ENCODE measurements at regions not wholly inside any gene's neighbourhood (a gene's known extent, or its start where the extent isn't known, plus 50 kb on each side); places are given as distances from the start of the nearest gene placed in this dataset.
"Not testable (repeated sequence)": the region's sequence is repeated elsewhere in the genome, so short reads cannot be mapped to it uniquely, and the experiment has no call there.

GRCh38 chr6:146980900-146981329 is 223.3 kb upstream of the STXBP5 start:
- DNase-seq (ENCODE audit: insufficient read length, low spot score) (no peak), FAIRE-seq (no peak)

DNA sequence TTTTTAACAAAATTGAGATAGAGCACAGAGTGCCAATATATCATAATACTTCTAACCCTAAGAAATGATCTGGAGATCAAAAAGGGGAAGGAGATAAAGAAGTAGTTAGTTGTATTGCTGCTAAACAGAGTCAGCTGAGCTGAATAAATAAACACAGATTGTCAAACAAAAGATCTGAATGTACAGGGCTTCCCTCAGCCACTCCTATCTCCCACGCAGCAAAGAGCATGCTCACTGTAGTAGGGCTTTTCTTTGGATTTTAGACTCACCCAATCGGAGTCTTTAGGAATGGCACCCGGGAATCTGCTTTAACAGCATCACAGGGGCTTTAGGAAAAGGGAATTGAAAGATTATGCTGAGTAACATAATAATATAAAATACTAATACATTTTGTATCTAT is 222.2 kb upstream of the STXBP5 start:
- no peak for DNase-seq (ENCODE audit: insufficient read length, low spot score)
- no peak for FAIRE-seq

DNA sequence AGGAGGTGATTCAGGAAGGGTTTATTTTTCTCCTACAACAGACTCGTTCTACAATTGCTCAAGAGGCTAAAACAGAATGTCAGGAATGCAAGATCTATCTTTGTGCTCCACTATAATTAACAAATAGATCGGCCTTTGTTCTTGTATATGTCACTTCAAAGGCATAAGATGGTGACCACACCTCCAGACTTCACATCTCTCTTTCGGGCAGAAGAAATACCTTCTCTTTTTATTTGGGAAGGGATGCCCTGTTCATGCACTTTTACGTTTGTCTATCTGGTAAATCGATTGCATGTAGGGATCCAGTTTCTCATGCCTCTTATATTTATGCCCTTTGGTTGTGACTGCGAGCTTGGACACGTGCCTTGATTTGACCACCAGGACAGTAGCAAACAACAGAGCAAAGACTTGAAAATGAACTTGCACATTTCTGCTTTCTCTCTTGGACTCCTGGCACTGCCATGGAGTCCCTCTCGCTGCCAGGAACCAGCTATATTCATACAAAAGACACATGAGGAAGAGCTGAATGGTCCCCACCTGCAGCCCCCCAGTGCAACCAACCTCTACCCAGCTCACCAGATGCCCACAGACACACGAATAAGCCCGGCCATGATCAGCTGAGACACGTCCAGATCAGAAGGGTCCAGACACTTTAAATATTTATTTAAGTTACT is 219.8 kb upstream of the STXBP5 start:
- FAIRE-seq = no peak
- no peak for DNase-seq (ENCODE audit: insufficient read length, low spot score)

GRCh38 chr6:146985111-146985510 is 219.1 kb upstream of the STXBP5 start:
- DNase-seq (ENCODE audit: insufficient read length, low spot score) (no peak), FAIRE-seq (no peak)

- DNase-seq (ENCODE audit: insufficient read length, low spot score) = no peak
- no peak for FAIRE-seq
Measured at GRCh38 chr6:146985966-146986365, 218.3 kb upstream of the STXBP5 start.

DNA sequence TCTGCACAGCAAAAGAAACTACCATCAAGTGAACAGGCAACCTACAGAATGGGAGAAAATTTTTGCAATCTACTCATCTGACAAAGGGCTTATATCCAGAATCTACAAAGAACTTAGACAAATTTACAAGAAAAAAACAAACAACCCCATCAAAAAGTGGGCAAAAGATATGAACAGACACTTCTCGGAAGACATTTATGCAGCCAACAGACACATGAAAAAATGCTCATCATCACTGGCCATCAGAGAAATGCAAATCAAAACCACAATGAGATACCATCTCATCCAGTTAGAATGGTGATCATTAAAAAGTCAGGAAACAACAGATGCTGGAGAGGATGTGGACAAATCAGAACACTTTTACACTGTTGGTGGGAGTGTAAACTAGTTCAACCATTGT is 216.3 kb upstream of the STXBP5 start:
- not testable (repeated sequence) for FAIRE-seq; DNase-seq (ENCODE audit: insufficient read length, low spot score)

GRCh38 chr6:146989860-146990259 is 214.4 kb upstream of the STXBP5 start:
- DNase-seq (ENCODE audit: insufficient read length, low spot score) = no peak

GRCh38 chr6:146990284-146990683 is 213.9 kb upstream of the STXBP5 start:
- FAIRE-seq (no peak), DNase-seq (ENCODE audit: insufficient read length, low spot score) (no peak)

More at GRCh38 chr6:146989860-146990259, 214.4 kb upstream of the STXBP5 start:
- FAIRE-seq = no peak

DNA sequence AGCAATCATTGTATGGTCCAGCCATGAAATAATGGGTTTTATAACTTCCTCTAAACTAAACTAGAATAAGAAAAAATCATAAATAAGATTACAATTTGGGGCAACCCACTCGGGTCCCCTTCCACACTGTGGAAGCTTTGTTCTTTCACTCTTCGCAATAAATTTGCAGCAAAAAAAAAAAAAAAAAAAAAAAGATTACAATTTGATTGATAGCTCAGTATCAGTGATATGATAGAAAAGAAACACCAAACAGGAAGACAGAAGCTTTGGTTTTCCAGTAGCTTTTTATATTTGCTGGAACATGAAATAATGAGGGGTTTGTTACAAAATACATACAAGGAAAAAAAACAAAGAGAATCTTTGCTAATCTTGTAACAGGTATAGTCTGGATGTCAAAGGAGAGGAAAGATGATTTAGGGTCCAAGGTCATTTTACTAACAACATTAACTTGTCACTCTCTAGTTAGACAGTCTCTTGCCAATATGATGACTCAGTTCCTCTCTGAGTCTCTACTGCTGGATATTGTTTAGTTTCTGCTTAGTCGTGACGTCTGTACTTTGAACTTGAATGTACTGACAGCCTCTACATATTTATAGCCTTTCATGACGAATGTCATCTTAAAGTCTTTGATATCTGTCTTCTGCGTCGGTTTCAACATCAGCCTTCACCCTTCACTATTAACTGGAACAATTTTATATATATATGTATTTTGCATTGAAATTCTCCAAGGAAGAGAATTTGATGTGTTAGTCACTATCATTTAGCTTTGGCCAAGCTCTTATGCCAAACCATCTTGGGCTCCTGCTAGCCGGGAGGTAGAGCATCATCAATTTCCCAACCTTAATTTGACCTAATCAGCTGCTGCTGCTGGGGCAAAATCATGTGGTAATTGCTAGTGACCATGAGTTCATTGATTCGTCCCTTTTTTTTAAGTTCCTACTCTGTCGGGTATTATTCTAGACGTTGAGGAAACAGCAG is 213.1 kb upstream of the STXBP5 start:
- no peak for DNase-seq (ENCODE audit: insufficient read length, low spot score)
- FAIRE-seq = no peak

DNA sequence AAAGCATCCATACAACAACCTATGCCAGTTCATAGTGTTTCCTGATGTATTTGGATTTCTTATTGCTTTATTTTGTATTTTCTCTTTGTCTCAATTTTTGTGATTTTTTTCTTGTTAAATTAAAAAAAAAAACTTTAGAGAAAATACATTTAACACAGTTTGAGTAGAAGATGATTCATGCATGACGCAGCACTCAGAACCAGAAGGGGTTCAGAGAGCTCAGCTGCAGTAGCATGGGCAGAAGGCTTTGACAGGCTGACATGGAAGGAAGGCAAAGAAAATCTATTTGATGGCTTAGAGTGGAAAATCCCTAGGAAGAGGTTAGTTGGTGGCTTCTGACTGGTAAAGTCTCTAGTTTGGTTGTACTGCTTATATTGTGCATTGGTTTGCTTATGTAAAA is 207.2 kb upstream of the STXBP5 start:
- FAIRE-seq (no peak), DNase-seq (ENCODE audit: insufficient read length, low spot score) (no peak)

DNA sequence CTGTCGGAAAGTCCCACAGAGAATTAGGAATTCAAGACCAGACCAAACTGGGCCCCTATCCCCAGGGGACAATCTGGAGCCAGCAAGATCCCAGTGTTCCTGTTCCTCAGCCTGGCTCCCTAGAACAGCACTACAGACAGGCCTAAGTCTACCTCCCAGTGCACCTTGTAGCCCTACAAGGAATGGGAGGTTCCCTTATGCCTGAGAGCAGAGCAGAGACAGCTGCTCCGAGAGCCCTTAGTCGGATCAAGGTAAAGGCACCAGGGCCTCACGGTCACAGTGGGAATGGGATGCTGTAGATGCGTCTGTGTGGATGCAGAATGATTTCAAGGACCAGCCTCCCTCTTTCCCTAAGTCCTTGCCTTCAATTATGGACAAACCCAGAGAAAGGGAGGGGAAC is 204.5 kb upstream of the STXBP5 start:
- no peak for DNase-seq (ENCODE audit: insufficient read length, low spot score)
- FAIRE-seq = no peak

DNA sequence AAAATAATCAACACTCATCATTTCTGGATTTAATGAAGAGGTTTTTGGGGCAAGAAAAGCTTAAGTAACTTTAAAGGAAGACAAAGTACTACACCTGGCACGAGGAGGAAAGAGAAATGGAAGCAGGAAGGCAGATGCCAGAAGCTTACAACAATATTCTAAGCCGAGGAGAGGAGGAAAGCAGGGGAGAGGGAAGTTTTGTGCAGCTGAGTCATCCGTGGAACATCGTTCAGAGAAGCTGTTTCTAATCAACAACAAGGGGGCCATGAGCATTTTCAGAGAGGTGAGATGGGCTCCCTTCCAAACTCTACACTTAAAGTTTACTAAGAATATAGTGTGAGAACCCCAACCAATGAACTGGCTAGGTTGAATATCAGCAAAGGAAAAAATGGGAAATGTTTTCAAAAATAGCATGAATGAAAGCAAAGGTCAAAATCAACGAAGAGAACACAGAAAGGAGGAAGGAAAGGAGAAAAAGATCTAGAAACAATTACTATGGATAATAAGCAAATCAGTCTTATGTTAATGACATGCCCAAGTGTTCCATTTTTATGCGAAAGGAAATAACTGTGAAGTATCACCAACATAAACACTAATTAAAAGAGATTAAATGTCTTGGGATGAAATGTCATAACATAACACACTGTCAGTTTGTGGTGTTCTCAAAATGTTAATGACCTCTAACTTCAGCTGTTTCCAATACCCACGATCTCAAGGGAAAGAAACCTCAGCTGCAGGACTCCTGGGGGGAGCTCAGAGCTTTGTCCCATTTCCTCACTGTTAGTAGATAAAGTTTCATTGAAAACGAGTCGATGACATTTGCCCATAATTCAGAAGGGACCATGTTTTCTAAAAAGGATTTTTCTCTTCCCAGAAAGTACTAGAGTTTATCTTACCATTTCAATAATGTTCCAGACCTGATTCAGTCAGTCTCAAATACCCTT is 203.4 kb upstream of the STXBP5 start:
- FAIRE-seq (no peak), DNase-seq (ENCODE audit: insufficient read length, low spot score) (no peak)

DNA sequence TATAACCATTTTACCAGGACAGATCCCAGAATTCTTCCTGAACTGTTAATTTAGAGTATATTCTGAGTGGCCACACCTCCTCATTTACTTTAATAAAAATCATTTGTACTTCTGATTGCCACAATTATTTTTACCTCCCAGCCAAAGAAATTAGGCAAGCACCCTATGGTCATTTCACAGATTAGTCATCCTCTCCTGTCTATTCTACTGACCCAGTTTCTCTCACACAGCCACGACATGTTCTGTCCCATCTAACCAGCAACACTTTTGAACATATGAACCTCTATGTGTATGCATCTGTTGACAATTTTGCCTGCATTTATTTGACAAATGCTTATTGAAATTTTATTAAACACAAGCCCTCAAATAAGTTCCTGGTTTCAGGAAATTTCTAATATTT is 202.6 kb upstream of the STXBP5 start:
- no peak for FAIRE-seq
- no peak for DNase-seq (ENCODE audit: insufficient read length, low spot score)

DNA sequence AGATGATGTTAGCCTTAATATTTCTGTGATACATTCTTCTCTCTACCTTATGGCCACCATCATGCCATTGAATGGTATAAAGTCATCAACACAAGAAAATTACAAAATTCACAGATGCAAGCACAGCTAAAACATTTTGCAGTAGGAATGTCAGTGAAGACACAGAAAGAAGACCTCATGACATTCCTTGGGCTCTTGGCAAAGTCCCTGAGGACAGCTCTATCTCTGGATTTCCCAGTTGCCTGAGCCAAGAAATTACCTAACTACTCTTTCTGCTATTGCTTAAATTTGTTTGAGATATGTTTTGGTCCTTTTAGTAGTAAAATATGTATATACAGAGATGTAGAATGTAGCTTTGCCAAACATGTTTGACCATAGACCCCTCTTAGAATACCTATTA is 201.0 kb upstream of the STXBP5 start:
- FAIRE-seq = no peak
- DNase-seq (ENCODE audit: insufficient read length, low spot score) = no peak

- FAIRE-seq (no peak), DNase-seq (ENCODE audit: insufficient read length, low spot score) (no peak)
Measured at GRCh38 chr6:147005499-147005898, 198.7 kb upstream of the STXBP5 start.

DNA sequence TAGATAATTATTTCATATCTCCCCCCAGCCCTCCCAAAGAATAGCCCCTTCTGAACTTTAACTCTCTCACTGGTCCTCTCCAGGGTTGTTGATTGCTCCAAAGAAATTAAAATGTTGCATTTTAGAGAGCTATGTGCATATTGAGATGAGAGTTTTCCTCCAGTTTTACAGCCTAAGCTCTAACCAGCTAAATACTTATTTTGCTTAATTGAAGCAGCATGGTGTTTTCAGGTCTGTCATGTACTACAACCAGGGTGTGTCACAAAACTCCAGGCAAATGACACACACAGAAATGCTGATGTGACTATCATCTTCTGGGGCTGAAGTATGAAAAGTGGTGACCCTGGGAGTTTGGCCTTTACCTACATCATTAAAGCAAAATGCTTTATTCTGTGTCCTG is 196.8 kb upstream of the STXBP5 start:
- FAIRE-seq (no peak), DNase-seq (ENCODE audit: insufficient read length, low spot score) (no peak)

- DNase-seq (ENCODE audit: insufficient read length, low spot score) = no peak
- FAIRE-seq = no peak
Measured at GRCh38 chr6:147009358-147009757, 194.9 kb upstream of the STXBP5 start.

DNA sequence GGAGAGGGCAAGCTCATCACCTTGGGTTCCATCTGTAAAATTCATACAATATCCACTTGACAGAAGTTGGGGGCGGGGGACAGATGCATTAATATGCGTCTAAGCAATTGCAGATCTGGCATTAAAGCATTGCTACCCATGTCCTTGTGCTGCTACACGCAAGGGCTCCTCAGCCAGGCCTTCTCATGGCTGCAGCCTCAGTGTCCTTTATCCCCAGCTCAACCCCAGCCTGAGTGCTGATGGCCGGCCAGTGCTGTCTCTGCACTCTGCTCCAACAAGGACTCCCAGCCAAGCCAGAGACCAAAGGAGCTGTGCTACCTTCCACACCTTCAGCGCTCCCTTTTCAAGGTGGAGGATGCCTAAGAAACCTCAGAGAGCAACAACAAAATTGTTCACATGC is 188.5 kb upstream of the STXBP5 start:
- FAIRE-seq (no peak), DNase-seq (ENCODE audit: insufficient read length, low spot score) (no peak)

DNA sequence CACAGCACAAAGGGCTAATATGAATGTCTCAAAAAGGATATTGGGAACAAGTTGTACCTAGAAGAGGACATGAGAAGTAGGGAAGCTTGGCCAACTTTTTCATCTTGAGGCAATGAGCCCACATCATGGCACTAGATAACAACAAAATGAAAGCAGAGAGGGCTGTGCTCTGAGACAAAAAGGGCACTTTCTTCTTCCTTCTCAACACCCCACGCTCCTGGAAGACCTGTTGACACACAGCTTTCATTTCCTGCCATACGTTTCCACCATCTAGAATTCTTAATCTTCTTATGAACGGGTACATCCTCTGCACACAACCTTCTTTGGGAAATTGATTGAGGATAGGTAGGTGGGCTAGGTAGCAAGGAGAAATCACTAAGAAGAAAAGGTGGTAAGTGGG is 187.8 kb upstream of the STXBP5 start:
- DNase-seq (ENCODE audit: insufficient read length, low spot score) (no peak), FAIRE-seq (no peak)

DNA sequence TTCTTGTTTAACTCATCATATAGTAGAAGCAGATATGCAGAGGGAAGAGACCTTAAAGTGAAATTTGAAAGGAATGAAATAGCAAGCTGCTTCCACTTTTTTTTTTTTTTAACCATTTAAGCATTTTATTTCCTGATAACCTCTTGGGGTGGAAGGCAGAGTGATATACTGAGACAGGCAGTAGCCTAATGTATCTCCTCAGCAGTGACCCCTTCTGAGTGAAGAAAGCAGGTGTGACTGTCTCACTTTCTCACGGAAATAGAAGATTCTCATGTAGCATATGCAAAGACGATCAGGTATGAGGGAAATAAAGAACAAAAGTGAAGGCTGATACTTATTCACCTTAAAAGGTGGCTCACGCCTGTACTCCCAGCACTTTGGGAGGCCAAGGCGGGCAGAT is 187.1 kb upstream of the STXBP5 start:
- DNase-seq (ENCODE audit: insufficient read length, low spot score) = no peak

GRCh38 chr6:147019001-147019400 is 185.2 kb upstream of the STXBP5 start:
- DNase-seq (ENCODE audit: insufficient read length, low spot score) (no peak), FAIRE-seq (no peak)

More for the DNA sequence above, 187.1 kb upstream of the STXBP5 start:
- FAIRE-seq = no peak
